Cardiac septum (tissue), 1 donor: ENCODE measurements at regions not wholly inside any gene's neighbourhood (a gene's known extent, or its start where the extent isn't known, plus 50 kb on each side); places are given as distances from the start of the nearest gene placed in this dataset.

Experiments used
- DNase-seq: peaks from one replicate; pipeline ENCODE4 v3.0.0-alpha.2; 2020; ENCODE audit warnings: low spot score
- intact Hi-C: fragments of 100-400 bp; cut with DNase I; formaldehyde crosslinking; loops from one replicate; pipeline ENCODE4 v1.14.0; 2022
- donor health status: DM: no; HTN: no; CAD: no.

DNA sequence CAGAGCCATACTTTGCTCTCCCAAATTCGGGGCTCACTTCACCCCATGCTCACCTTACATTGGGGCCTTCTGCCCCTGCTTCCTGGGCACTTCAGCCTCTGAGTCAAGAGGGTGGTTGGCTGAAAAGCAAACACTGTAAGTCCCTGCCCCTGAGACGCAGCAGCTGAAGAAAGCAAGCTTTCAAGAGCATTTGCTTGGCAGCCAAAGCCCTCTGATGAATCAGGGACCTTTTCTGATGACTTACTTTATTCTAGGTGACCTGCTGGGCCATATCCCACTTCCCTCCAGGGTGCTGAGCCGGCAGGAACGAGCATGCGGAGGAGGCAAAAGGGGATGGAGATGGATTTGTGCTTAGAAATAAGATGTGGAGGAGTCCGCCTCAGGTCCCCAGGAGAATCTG is 147.0 kb upstream of the TNRC6C start:
- intact Hi-C loops = no loop called here
- peak; percentile 15 for DNase-seq

DNA sequence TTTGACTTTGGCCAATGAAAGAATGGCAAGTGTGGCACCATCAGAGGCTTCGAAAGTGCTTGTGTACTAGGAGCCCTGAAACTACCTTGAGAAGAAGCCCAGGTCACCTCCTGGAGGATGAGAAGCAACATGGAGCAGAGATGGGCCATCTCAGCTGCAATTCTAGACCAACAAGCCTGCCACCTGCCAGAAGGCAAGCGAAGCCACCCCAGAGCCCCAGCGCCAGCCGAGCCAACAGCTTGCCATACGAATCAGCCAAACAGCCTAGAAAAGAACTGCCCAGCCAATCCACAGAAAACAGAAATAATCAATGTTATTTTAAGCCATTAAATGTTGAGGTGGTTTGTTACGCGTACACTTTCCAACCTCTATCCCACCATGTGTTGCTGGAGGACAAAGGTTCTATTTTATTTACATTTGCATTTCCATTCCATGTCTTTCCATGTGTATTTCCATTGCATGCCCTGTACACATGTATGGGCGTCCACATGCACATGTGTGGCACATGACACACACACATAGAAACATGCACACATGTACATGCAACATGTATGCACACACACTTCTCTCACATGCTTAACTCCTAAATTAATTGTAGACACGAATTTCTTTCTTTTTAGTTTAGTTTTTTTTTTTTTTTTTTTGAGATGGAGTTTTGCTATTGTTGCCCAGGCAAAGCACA is 144.3 kb upstream of the TNRC6C start:
- peak; percentile 0 for DNase-seq
- intact Hi-C loops = no loop called here

DNA sequence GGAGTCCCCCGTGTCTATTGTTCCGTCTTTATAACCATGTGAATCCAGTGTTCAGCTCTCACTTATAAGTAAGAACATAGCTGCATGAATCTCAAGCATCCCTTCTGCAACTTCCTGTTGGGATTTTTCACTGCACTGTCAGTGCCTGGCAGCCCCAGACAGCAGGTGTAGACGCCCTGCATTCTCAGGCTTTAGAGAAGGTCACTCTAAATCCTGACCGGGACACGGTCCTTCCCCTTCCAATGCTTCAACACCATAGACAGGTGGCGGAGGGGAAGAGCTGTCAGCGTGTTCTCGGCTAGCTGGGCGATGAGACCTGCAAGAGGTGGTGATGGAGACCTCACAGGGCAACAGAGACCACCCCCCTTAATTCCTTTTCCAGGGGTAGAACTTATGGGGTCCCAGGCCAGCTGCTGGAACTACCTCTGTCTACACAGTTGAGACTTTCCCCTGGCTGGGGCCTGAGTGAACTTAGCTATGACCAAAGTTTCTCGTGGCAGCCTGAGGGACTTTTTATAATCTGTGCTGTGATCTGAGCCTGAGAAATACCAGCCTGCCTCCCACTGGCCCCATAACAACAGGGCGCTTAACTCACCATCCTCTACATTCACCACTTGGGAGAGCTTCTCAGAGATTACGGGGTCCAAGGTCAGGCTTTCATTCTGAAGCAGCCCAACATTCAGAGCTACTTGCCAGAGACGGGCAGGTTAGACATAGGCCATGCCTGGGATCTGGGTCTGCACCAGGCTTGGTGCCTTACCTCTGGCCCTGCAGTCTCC is 143.2 kb upstream of the TNRC6C start:
- intact Hi-C loops = loop anchor here (5.0 kb wide), 1 partner anchor 43 kb away; no protein-coding TSS in a partner anchor
- peak; percentile 49 for DNase-seq

DNA sequence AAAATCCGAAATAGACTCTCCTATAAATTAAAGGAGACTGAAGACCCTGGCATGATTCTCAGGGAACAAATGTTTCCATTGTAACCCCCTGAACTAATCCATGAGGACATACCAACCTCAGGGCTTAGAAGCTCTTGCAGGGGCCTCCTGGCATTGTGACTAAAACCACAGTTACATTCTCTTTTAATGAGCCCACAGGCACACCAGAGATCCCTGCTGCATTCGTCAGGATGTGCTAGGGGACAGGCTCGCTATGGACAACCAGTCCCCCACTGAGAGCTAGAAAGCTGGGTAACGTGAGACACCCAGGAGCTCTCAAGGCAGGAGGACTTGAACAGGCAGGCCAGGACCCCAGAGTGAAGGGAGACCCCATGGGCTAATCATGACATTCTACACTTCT is 140.6 kb upstream of the TNRC6C start:
- intact Hi-C loops = loop anchor here (5.0 kb wide), 1 partner anchor 46 kb away; no protein-coding TSS in a partner anchor
- no peak for DNase-seq

DNA sequence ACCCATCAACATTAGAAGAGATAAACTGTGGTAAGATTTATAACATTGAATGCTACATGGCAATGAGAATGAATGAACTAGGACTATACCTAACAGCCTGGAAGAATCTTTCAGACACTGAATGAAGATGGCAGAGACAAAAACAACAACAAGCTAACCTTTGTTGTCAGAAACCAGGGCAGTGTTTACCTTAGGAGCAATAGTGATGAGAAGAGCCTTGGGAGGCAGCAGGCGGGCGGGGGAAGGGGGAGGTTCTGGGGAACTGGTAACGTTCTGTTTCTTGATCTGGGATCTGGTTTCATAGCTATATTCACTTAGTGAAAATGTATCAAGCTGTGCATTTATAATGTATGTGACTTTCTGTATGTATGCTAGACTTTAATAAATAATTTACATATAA is 139.0 kb upstream of the TNRC6C start:
- no peak for DNase-seq
- intact Hi-C loops = loop anchor here (5.0 kb wide), 1 partner anchor 47 kb away; no protein-coding TSS in a partner anchor

DNA sequence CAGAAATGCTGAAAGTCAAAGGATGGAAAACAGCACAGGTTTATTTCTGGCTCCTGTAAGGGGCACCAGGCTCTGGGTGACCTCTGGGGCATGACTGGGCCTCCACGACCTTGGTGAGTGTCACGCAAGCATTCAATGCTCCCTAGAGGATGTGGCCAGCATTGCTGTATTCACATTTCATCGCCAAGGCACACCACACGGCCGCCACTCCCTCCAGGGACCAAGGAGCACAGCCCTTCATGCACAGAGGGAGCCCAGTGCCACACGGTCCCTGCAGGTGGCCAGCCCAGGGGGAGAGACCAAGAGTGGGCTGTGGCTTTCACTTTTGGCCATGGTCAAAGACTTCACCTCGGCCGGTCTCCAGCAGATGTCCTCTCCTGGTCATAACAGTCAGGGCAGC is 137.4 kb upstream of the TNRC6C start:
- intact Hi-C loops = loop anchor here (10.0 kb wide), 2 partner anchors 216 to 276 kb away; no protein-coding TSS in a partner anchor
- no peak for DNase-seq

DNA sequence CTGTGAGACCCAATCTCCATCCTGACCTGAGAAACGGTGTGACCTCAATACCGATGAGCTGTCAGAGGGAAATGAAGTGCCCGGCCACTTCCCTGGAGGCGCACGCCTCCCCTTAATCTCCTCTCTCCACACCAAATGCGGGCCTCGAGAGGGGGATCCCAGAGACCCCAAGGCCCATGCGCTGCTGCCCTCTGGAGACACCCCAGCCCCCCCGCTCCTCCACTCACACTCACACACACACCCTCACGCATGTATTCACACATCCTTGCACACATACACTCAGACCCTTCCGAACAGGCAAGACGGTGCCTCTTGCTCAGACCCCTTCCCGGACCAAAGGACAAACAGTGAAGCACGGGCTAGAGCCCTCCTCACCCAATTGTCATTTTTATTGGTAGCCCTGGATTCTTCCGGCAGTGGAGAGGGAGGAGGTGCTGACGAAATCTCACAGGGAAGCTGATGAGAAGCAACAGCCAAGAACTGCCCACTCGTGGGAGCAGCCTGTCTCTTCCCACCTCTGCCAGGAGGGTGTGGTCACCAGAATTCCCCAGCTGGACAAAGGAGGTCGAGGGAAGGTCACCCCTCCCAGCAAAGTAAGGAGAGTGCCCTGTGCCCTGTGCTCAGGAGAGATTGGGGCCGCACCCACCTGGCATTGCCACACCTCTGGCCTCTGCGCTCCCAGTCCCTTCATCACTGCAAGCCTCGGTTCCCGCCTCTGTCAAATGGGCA is 136.0 kb upstream of the TNRC6C start:
- intact Hi-C loops = loop anchor here (10.0 kb wide), 2 partner anchors 218 to 278 kb away; no protein-coding TSS in a partner anchor
- DNase-seq = peak; percentile 77

DNA sequence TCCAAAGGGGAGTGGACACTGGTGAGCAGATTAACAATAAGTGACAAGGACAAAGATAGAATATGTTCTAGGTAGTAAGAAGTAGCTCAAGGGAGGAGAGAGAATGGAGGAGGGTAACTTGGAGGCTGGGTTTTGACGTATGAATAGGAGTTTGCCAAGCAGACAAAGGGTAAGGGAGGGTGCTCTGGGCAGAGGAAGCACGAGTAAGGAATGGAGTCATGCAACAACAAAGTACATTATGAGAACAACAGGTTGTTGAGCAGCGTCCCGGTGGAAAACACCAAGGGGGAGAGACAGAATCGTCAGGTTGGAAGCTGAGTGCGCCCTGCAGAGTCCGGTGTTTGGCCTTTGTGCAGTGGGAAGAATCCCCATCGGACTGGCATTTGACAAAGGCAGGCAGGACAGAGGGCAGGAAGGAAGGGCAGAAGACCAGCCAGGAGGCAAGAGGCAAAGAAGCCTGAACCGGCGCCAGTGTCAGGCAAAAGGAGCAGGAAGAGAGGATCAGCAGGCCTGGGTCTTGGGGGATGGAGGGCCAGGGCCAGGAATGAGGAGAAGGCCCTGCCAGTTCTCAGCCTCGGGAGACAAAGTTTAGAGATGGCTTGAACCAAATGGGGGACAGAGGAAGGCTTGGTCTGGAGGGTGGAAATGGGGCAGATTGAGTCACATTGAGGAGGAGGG is 134.3 kb upstream of the TNRC6C start:
- intact Hi-C loops = loop anchor here (10.0 kb wide), 2 partner anchors 219 to 279 kb away; no protein-coding TSS in a partner anchor
- DNase-seq = peak; percentile 70

DNA sequence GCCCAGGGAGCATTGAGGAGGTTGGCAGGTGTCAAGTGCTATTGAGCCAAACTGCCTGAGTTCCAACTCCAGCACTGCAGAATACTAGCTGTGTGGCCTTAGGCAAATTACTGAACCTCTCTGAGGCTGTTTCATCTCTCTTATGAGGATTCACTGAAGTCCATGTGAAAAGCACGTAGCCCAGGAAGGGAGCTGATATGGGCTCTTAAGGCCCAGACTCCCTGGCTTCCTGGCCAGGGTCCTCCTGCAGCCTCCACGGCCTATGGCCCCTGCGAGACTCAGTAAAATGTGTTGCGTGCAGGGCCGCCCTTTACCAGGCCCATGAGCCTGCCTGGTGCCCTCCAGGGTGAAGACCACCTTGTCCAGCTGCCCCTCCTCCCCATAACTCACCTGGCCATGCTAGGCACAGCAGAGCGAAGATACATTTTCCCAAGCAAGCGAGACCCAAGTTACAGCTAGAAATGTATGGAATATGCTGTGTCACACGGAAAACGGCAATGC is 133.7 kb upstream of the TNRC6C start:
- intact Hi-C loops = loop anchor here (10.0 kb wide), 2 partner anchors 220 to 280 kb away; no protein-coding TSS in a partner anchor
- DNase-seq = peak; percentile 15

DNA sequence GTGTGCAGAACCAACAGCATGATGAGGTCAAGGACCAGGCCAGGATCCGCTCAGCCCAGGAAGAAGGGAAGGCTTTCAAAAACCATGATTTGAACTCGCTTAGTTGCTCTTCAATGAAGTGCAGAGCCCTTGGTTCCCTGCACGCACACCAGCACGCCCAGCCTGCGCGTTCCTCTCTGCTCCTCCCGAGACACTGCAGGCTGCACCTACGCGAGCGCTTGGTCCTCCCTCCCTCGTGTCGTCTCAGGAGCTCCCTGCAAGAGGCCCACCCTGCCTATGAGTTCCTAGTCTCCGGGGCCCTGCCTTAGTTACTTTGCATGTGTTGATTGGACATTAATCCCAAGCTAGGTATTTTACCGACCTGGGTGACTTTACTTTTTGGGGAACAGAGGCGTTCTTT is 132.9 kb upstream of the TNRC6C start:
- DNase-seq = no peak
- intact Hi-C loops = loop anchor here (10.0 kb wide), 2 partner anchors 221 to 281 kb away; no protein-coding TSS in a partner anchor

DNA sequence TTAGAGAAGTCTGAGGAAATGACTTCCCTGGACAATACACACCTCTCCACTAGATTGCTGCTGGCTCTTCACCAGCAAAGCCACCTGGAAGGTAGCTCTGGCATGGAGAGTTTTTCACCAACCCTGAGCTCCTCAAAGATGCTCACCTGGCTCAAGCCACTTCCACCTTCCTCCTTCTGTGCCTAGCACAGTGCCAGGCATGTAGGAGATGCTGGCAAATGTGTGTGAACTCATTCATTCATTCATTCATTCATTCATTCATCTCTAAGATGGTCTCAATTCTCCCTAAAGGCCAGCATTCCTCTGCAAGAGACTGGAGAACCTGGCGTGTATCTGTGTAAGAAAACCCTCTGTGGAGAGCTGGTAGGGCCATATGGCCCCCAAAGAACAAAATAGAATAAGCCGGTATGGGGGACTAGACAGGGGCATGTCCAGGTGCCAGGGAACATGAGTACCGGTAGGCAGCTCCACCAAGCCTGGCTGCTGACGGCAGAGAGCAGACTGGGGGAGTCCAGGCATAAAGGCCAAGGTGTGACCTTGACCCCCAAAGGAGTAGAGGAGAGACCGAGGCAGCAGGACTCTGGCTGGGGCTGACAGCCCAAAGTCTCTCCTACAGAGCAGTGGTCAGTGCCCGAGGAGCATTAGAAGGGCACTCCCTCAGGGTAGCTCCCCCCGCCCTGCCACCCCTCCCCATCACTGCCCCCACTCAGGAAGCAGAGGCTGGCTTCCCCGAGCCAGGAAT is 132.2 kb upstream of the TNRC6C start:
- DNase-seq = peak; percentile 35
- intact Hi-C loops = loop anchor here (10.0 kb wide), 2 partner anchors 222 to 282 kb away; no protein-coding TSS in a partner anchor

DNA sequence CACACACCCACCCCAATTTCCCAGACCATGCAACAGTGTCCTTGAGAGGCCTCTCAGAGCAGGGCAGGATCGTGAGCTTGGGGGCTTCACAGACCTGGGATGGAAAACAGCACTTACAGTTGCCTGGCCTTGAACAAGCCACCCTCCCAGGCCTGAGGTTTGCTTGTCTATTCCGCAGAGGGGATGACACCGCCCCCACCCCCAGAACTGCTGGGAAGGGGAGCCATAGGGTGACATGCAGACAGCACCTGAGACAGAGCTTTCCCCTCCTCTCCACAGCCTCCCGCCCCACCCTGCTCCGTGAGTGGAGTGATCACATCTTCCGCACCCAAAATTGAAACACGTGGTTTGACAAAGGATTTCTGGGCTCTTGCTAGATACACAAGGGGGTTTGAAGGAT is 131.5 kb upstream of the TNRC6C start:
- intact Hi-C loops = loop anchor here (10.0 kb wide), 2 partner anchors 222 to 282 kb away; no protein-coding TSS in a partner anchor
- DNase-seq = peak; percentile 46

DNA sequence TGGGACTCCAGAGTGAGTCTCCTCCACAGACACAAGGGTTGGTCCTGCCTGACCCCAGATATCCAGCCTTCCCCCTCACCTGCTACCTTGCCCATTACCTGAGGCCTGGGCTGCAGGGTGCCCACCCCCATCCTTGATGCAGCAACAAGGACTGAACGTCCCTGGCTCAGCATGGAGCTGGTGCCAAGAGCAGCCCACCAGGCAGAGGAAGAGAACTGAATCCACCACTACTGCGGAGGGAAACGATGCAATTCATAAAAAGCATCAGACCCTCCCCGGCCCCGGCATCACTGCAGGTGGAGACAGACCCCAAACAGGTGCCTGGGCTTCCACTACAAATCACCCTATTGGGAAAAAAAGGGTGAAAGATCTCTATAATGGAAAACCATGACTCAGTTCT is 131.0 kb upstream of the TNRC6C start:
- intact Hi-C loops = loop anchor here (10.0 kb wide), 2 partner anchors 223 to 283 kb away; no protein-coding TSS in a partner anchor
- peak; percentile 65 for DNase-seq

DNA sequence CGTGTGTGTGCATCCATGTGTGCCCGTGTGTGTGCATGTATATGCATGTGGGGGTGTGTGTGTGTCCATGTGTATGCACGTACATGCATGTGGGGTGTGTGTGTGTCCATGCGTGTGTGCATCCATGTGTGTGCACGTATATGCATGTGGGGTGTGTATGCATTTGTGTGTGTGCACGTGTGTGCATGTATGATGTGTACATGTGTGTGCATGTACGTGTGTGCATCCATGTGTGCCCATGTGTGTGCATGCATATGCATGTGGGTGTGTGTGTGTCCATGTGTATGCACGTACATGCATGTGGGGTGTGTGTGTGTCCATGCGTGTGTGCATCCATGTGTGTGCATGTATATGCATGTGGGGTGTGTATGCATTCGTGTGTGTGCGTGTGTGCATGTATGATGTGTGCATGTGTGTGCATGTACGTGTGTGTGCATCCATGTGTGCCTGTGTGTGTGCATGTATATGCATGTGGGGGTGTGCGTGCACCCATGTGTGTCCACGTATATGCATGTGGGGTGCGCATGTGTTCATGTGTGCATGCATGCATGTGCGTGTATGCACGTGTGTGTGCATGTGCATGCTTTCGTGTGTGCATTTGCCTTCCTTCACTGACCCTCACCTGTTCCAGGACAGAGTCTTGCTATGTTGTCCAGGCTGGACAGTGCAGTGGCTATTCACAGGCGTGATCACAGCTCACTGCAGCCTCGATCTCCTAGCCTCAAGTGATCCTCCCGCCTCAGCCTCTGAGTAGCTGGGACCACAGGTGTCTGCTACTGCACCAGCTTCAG is 129.6 kb upstream of the TNRC6C start:
- intact Hi-C loops = loop anchor here (10.0 kb wide), 2 partner anchors 224 to 284 kb away; no protein-coding TSS in a partner anchor
- DNase-seq = peak; percentile 41

DNA sequence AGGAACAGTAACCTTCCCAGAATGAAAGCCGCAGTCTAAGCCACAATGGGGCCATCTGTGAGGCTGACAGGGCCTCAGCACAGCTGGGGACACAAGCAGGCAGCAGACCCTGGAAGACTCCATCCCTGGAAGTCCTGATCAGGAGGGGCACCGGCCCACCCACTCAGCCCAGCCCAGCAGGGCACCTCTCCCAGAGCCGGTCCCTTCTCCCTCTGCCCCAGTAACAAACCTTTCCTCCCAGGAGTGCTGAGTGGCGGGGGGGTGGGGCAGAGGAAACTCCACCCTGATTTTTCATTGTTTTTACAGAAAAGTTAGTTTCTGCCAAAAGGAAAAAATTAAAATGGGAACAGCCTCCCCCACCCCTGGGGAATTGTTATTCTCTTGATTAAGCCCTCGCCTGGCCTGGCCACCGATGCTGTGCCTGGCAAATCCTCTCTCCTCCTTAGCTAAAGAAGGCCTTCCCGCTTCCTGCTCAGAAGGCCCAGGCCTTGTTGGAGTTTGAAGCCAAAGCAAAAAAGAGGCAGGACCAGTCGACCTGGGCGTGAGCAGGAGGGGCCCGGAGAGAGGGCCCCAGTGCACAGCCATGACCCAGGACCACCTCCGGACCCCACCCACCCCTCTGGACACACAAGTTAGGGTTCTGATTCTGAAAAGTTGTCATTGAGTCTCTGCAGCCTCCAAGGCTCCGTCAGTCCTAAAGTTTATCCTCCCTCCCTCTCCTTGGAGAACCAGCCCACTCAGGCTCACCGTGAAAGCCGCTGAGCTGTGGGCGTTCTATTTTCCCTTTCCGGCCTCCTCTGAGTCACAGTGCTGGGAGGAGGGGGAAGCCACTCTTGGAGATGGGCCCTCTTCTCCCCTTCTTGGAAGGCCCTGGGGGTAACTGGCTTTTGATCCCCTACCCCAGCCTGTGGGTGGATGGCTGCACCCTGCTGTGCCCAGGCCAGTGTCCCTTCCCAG is 128.4 kb upstream of the TNRC6C start:
- intact Hi-C loops = loop anchor here (1.0 to 10.0 kb wide), 6 partner anchors 35 to 285 kb away; no protein-coding TSS in a partner anchor

DNA sequence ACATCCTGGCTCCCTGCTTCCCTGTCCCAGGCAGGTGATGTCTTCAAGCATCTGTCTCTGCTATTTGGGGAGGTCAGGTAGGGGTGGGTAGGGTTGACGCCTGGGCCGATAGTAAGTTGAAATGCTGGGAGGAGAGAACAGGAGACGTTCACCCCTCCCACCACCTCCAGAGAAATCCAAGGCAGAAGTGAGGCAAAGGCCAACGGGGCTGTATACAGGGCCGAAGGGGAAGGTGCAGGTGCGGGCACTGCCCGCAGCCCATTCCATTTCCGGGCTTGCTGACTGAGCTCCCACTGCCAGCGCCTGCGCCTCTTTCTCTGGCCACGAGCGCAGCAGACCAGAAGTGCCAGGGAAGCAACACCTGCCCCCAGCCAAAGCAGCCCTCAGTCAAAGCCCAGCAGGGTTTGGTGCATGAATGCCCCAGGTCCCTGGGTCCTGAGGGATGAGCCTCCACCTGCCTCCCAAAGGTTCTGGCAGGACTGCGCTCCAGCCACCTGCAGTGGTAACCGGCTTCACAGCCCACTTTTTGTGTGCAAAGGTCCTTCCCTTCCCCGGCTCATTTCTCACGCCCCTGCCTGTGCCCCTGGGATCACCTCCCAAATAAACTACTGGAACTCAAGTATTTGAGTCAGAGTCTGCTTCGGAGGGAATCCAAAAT is 127.6 kb upstream of the TNRC6C start:
- DNase-seq = no peak
- intact Hi-C loops = loop anchor here (1.0 to 10.0 kb wide), 4 partner anchors 34 to 184 kb away; no protein-coding TSS in a partner anchor

More for the DNA sequence above, 128.4 kb upstream of the TNRC6C start:
- DNase-seq = no peak
